Liver (tissue), 8 donors: ENCODE measurements at regions not wholly inside any gene's neighbourhood (a gene's known extent, or its start where the extent isn't known, plus 50 kb on each side); places are given as distances from the start of the nearest gene placed in this dataset.

Source experiments
- DNase-seq: peaks from one replicate; pipeline ENCODE4 v3.0.0-alpha.2; 2017; ENCODE audit warnings: low spot score
- H3K27ac ChIP-seq, 2 donors: one replicate each; pipeline ENCODE4 v1.7.0; 2013; ENCODE audit warnings: inconsistent platforms in 2 of 2, low read length in 2 of 2, control low read depth in 1 of 2, low read depth in 1 of 2, mild to moderate bottlenecking in 1 of 2
- H3K27me3 ChIP-seq, 4 donors: one replicate each; pipeline versions ENCODE4 v1.6.1 to v1.7.0; 2013; ENCODE audit warnings: low read length in 3 of 4, inconsistent platforms in 1 of 4, mild to moderate bottlenecking in 1 of 4, moderate library complexity in 1 of 4; ENCODE audit not compliant: control insufficient read depth in 4 of 4, insufficient read depth in 4 of 4
- H3K36me3 ChIP-seq, 4 donors: one replicate each; pipeline versions ENCODE4 v1.6.1 to v1.7.0; 2013; ENCODE audit warnings: low read length in 3 of 4, mild to moderate bottlenecking in 3 of 4, low read depth in 1 of 4, moderate library complexity in 1 of 4; ENCODE audit not compliant: control insufficient read depth in 4 of 4, insufficient read depth in 3 of 4
- H3K4me1 ChIP-seq, 4 donors: one replicate each; pipeline versions ENCODE4 v1.6.1 to v1.7.0; 2013; ENCODE audit warnings: low read length in 3 of 4, mild to moderate bottlenecking in 3 of 4, moderate library complexity in 1 of 4; ENCODE audit not compliant: control insufficient read depth in 4 of 4, insufficient read depth in 4 of 4
- H3K4me3 ChIP-seq, 3 donors: one replicate each; pipeline versions ENCODE4 v1.6.1 to v1.7.0; 2013; ENCODE audit warnings: low read length in 3 of 3, control low read depth in 1 of 3, low read depth in 1 of 3, mild to moderate bottlenecking in 1 of 3
- H3K9ac ChIP-seq, 2 donors: one replicate each; pipeline ENCODE4 v1.7.0; 2013; ENCODE audit warnings: low read length in 2 of 2, mild to moderate bottlenecking in 2 of 2, moderate library complexity in 2 of 2, control low read depth in 1 of 2, low read depth in 1 of 2
- H3K9me3 ChIP-seq, 4 donors: one replicate each; pipeline versions ENCODE4 v1.6.1 to v1.7.0; 2013; ENCODE audit warnings: low read length in 3 of 4; ENCODE audit not compliant: control insufficient read depth in 4 of 4
- CTCF ChIP-seq: fragments of 150-350 bp; IDR thresholded peaks from 2 replicates; pipeline ENCODE4 v1.5.1; 2017; ENCODE audit warnings: improper control_type of control experiment, low read depth, low read length; ENCODE audit not compliant: missing input control
- EGR1 ChIP-seq, 2 donors: IDR thresholded peaks; 2 replicates each; pipeline ENCODE4 v1.6.1; 2016 to 2018; ENCODE audit warnings: antibody characterized with exemption in 2 of 2, low read depth in 2 of 2
- HNF4G ChIP-seq: IDR thresholded peaks from 2 replicates; pipeline ENCODE4 v1.6.1; 2016; ENCODE audit warnings: antibody characterized with exemption
- JUND ChIP-seq, 2 donors: IDR thresholded peaks; 2 replicates each; pipeline ENCODE4 v1.6.1; 2016; ENCODE audit warnings: antibody characterized with exemption in 2 of 2
- NR2F2 ChIP-seq: IDR thresholded peaks from 2 replicates; pipeline ENCODE4 v1.6.1; 2016; ENCODE audit warnings: antibody characterized with exemption
- RAD21 ChIP-seq, 2 donors: IDR thresholded peaks; 2 replicates each; pipeline ENCODE4 v1.6.1; 2016; ENCODE audit warnings: antibody characterized with exemption in 2 of 2, mild to moderate bottlenecking in 2 of 2
- RXRA ChIP-seq, 2 donors: IDR thresholded peaks; 2 replicates each; pipeline ENCODE4 v1.6.1; 2017 to 2018; ENCODE audit warnings: antibody characterized with exemption in 2 of 2, mild to moderate bottlenecking in 1 of 2
- SP1 ChIP-seq: IDR thresholded peaks from 2 replicates; pipeline ENCODE4 v1.6.1; 2018; ENCODE audit warnings: antibody characterized with exemption, mild to moderate bottlenecking
- YY1 ChIP-seq: IDR thresholded peaks from 2 replicates; pipeline ENCODE4 v1.6.1; 2016; ENCODE audit warnings: antibody characterized with exemption, mild to moderate bottlenecking
- WGBS: extraction: QIAGEN DNeasy Blood & Tissue Kit; methylation state at CpG from one replicate; pipeline ENCODE4 v1.1.7; 2013; 5-methylcytosine and 5-hydroxymethylcytosine counted together
- TF ChIP-seq, protein P1 (sequence below): IDR thresholded peaks from 2 replicates; pipeline ENCODE4 v1.6.1; 2016; ENCODE audit warnings: antibody characterized with exemption
- TF ChIP-seq, protein P2 (sequence below): IDR thresholded peaks from 2 replicates; pipeline ENCODE4 v1.6.1; 2016; ENCODE audit warnings: antibody characterized with exemption, mild to moderate bottlenecking
- TF ChIP-seq, protein P3 (sequence below): IDR thresholded peaks from 2 replicates; pipeline ENCODE4 v1.6.1; 2016; ENCODE audit warnings: antibody characterized with exemption
- donor health status: healthy.
- donor health status: healthy.
- donor health status: healthy.
- donor health status: healthy.
- donor health status: healthy.

- Histone ChIP-seq H3K4me1 (no peaks in the 10 kb centered on the region), H3K27me3 (no peaks in the 10 kb centered on the region), H3K27ac (no peak overlapping the region), H3K9ac (no peak overlapping the region), H3K9me3 (no peaks in the 10 kb centered on the region), H3K36me3 (no peaks in the 10 kb centered on the region), H3K4me3 (no peak overlapping the region)
- no peak for DNase-seq
- WGBS = 67% methylated on average over 3 of the region's 3 CpGs
- TF ChIP-seq RAD21 (IDR thresholded peaks at IDR 0.05) (no peak), NR2F2 (no peak), RXRA (IDR thresholded peaks at IDR 0.05) (no peak)
- TF ChIP-seq, protein P1, sequence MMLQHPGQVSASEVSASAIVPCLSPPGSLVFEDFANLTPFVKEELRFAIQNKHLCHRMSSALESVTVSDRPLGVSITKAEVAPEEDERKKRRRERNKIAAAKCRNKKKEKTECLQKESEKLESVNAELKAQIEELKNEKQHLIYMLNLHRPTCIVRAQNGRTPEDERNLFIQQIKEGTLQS = no peak
These were observed 61.4 kb downstream of the TM2D3 start for GRCh38 chr15:101590785-101591184.

DNA sequence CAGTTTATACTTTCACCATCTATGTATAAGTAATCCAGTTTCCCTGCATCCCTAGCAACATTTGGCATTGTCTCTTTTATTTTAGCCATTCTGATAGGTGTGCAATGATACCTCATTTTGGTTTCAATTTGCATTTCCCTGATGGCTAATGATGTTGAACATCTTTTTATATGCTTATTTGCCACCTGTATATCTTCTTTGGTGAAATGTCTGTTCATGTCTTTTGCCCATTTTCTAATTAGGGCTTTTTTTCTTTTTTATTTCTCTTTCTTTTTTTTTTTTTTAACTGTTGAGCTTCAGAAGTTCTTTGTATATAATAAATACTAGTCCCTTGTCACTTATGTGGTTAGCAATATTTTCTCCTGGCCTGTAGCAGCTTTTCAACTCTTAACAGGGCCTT lies 68.9 kb downstream of the TM2D3 start:
- no peaks in the 10 kb centered on the region for H3K4me1 ChIP-seq
- H3K4me3 ChIP-seq = no peak overlapping the region
- no peaks in the 10 kb centered on the region for H3K36me3 ChIP-seq
- no peak overlapping the region for H3K9ac ChIP-seq
- no peaks in the 10 kb centered on the region for H3K27me3 ChIP-seq
- TF ChIP-seq EGR1 (IDR thresholded peaks at IDR 0.05; ENCODE audit: low read depth in 2 of 2) = no peak
- TF ChIP-seq CTCF = no peak
- no peak for TF ChIP-seq NR2F2
- no peaks in the 10 kb centered on the region for H3K9me3 ChIP-seq
- DNase-seq = no peak
- no peak overlapping the region for H3K27ac ChIP-seq

DNA sequence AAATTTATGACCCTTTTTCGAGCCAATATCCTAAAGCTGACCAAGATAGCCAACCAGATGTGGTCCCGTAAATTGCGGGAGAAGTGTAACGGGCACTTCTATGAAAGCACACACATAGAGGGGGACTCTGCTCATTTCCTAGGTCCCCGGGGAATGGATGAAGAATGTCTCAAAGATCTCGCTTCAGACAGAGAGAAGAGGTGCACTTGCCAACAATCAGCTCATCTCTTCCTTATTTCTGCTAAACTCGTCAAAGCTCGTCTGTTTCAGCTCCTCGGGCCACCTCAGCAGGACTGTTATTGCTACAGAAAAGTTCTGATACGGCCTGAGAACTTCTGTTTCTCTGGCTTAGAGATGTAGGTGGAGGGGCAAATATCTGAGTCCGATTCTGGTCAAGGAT lies 71.8 kb downstream of the TM2D3 start:
- DNase-seq = no peak
- TF ChIP-seq HNF4G = no peak
- TF ChIP-seq JUND (IDR thresholded peaks at IDR 0.05) = no peak
- no peak for TF ChIP-seq RXRA (IDR thresholded peaks at IDR 0.05)
- no peak for TF ChIP-seq YY1
- TF ChIP-seq SP1 = no peak
- TF ChIP-seq, protein P2, sequence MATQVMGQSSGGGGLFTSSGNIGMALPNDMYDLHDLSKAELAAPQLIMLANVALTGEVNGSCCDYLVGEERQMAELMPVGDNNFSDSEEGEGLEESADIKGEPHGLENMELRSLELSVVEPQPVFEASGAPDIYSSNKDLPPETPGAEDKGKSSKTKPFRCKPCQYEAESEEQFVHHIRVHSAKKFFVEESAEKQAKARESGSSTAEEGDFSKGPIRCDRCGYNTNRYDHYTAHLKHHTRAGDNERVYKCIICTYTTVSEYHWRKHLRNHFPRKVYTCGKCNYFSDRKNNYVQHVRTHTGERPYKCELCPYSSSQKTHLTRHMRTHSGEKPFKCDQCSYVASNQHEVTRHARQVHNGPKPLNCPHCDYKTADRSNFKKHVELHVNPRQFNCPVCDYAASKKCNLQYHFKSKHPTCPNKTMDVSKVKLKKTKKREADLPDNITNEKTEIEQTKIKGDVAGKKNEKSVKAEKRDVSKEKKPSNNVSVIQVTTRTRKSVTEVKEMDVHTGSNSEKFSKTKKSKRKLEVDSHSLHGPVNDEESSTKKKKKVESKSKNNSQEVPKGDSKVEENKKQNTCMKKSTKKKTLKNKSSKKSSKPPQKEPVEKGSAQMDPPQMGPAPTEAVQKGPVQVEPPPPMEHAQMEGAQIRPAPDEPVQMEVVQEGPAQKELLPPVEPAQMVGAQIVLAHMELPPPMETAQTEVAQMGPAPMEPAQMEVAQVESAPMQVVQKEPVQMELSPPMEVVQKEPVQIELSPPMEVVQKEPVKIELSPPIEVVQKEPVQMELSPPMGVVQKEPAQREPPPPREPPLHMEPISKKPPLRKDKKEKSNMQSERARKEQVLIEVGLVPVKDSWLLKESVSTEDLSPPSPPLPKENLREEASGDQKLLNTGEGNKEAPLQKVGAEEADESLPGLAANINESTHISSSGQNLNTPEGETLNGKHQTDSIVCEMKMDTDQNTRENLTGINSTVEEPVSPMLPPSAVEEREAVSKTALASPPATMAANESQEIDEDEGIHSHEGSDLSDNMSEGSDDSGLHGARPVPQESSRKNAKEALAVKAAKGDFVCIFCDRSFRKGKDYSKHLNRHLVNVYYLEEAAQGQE = no peak
- TF ChIP-seq, protein P3, sequence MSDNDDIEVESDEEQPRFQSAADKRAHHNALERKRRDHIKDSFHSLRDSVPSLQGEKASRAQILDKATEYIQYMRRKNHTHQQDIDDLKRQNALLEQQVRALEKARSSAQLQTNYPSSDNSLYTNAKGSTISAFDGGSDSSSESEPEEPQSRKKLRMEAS = no peak
- TF ChIP-seq RAD21 (IDR thresholded peaks at IDR 0.05) = no peak
- Histone ChIP-seq H3K27ac (no peak overlapping the region), H3K36me3 (no peaks in the 10 kb centered on the region), H3K4me1 (no peaks in the 10 kb centered on the region), H3K9ac (no peak overlapping the region), H3K9me3 (no peaks in the 10 kb centered on the region), H3K4me3 (no peak overlapping the region), H3K27me3 (no peaks in the 10 kb centered on the region)
- 92% methylated on average over 11 of the region's 11 CpGs for WGBS
